GM12878 (cell line): ENCODE measurements at regions not wholly inside any gene's neighbourhood (a gene's known extent, or its start where the extent isn't known, plus 50 kb on each side); places are given as distances from the start of the nearest gene placed in this dataset.

Experiments
- CHD1 ChIP-seq: IDR thresholded peaks from 2 replicates; pipeline ENCODE4 v1.6.1; 2012; ENCODE audit warnings: low read depth, low read length, improper control_type of control experiment
- CHD2 ChIP-seq: IDR thresholded peaks from 2 replicates; pipeline ENCODE4 v1.6.1; 2011; ENCODE audit warnings: low read depth, low read length, improper control_type of control experiment, borderline replicate concordance
- EZH2 ChIP-seq: IDR thresholded peaks from 2 replicates; pipeline ENCODE4 v1.6.1; 2012; ENCODE audit warnings: low read depth, mild to moderate bottlenecking, control low read depth, inconsistent platforms, low read length, borderline replicate concordance; ENCODE audit not compliant: control insufficient read depth
- GABPA ChIP-seq: IDR thresholded peaks from 2 replicates; pipeline ENCODE4 v1.6.1; 2014; ENCODE audit warnings: antibody characterized with exemption, low read depth, mild to moderate bottlenecking, inconsistent platforms
- NR2F1 ChIP-seq: fragments of 450-650 bp; conservative IDR thresholded peaks from 2 replicates; pipeline ENCODE4 v1.6.1; 2017; ENCODE audit warnings: mild to moderate bottlenecking
- POLR2AphosphoS5 ChIP-seq: IDR thresholded peaks from 2 replicates; pipeline ENCODE4 v1.6.1; 2011; ENCODE audit warnings: mild to moderate bottlenecking, low read length, inconsistent platforms
- SRF ChIP-seq, 2 experiments: IDR thresholded peaks; 2 replicates each; pipeline ENCODE4 v1.6.1; 2011; ENCODE audit warnings: low read depth in 2 of 2, low read length in 2 of 2, mild to moderate bottlenecking in 1 of 2, moderate library complexity in 1 of 2
- TAF1 ChIP-seq: IDR thresholded peaks from 2 replicates; pipeline ENCODE4 v1.6.1; 2011; ENCODE audit warnings: mild to moderate bottlenecking, low read depth, low read length, borderline replicate concordance
- TF ChIP-seq, protein P1 (sequence below), 3 experiments: IDR thresholded peaks in 2 of 3; conservative IDR thresholded peaks in 1 of 3; 2 replicates each; pipeline ENCODE4 v1.5.1; 2011; ENCODE audit warnings: low read depth in 3 of 3, low read length in 3 of 3, mild to moderate bottlenecking in 3 of 3, control low read depth in 2 of 3, moderate library complexity in 2 of 3, inconsistent platforms in 1 of 3, mixed read lengths in 1 of 3; ENCODE audit not compliant: control insufficient read depth in 2 of 3, insufficient read depth in 1 of 3; ENCODE audit errors: extremely low read depth in 1 of 3
- TF ChIP-seq, protein P2 (sequence below): IDR thresholded peaks from 2 replicates; pipeline ENCODE4 v1.6.1; 2012; ENCODE audit warnings: mild to moderate bottlenecking, low read depth, low read length
- TF ChIP-seq, protein P3 (sequence below): IDR thresholded peaks from 2 replicates; pipeline ENCODE4 v1.6.1; 2011; ENCODE audit warnings: low read depth, low read length, improper control_type of control experiment, borderline replicate concordance
- TF ChIP-seq, protein P4 (sequence below): fragments of 450-650 bp; IDR thresholded peaks from 2 replicates; pipeline ENCODE4 v1.6.1; 2018; ENCODE audit warnings: mild to moderate bottlenecking, low read depth, moderate library complexity; ENCODE audit not compliant: partially characterized antibody
- TF ChIP-seq, protein P5 (sequence below): IDR thresholded peaks from 2 replicates; pipeline ENCODE4 v1.6.1; 2011; ENCODE audit warnings: low read depth, mild to moderate bottlenecking, low read length, moderate library complexity, borderline replicate concordance; ENCODE audit errors: extremely low read depth

DNA sequence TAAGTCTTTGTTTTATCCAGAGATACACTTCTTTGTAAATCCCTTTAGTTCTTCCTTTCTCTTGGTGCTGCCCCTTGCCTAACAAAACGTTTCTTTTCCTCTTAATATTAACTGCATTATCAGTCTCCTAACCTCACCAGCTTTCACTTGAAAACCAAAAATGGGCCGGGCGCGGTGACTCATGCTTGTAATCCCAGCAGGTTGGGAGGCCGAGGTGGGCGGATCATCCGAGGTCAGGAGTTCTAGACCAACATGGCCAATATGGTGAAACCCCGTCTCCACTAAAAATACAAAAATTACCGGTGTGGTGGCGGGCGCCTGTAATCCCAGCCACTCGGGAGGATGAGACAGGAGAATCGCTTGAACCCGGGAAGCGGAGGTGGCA, 329.8 kb upstream of the MIR17HG start:
- TF ChIP-seq TAF1 = no peak
- TF ChIP-seq NR2F1 = no peak
- no peak for TF ChIP-seq GABPA
- TF ChIP-seq, protein P1, sequence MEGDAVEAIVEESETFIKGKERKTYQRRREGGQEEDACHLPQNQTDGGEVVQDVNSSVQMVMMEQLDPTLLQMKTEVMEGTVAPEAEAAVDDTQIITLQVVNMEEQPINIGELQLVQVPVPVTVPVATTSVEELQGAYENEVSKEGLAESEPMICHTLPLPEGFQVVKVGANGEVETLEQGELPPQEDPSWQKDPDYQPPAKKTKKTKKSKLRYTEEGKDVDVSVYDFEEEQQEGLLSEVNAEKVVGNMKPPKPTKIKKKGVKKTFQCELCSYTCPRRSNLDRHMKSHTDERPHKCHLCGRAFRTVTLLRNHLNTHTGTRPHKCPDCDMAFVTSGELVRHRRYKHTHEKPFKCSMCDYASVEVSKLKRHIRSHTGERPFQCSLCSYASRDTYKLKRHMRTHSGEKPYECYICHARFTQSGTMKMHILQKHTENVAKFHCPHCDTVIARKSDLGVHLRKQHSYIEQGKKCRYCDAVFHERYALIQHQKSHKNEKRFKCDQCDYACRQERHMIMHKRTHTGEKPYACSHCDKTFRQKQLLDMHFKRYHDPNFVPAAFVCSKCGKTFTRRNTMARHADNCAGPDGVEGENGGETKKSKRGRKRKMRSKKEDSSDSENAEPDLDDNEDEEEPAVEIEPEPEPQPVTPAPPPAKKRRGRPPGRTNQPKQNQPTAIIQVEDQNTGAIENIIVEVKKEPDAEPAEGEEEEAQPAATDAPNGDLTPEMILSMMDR (IDR thresholded peaks at IDR 0.05 in 2 of 3, conservative IDR thresholded peaks at IDR 0.05 in 1 of 3; ENCODE audit: control insufficient read depth in 2 of 3, extremely low read depth in 1 of 3, insufficient read depth in 1 of 3, low read depth in 3 of 3, low read length in 3 of 3) = no peak
- TF ChIP-seq, protein P2, sequence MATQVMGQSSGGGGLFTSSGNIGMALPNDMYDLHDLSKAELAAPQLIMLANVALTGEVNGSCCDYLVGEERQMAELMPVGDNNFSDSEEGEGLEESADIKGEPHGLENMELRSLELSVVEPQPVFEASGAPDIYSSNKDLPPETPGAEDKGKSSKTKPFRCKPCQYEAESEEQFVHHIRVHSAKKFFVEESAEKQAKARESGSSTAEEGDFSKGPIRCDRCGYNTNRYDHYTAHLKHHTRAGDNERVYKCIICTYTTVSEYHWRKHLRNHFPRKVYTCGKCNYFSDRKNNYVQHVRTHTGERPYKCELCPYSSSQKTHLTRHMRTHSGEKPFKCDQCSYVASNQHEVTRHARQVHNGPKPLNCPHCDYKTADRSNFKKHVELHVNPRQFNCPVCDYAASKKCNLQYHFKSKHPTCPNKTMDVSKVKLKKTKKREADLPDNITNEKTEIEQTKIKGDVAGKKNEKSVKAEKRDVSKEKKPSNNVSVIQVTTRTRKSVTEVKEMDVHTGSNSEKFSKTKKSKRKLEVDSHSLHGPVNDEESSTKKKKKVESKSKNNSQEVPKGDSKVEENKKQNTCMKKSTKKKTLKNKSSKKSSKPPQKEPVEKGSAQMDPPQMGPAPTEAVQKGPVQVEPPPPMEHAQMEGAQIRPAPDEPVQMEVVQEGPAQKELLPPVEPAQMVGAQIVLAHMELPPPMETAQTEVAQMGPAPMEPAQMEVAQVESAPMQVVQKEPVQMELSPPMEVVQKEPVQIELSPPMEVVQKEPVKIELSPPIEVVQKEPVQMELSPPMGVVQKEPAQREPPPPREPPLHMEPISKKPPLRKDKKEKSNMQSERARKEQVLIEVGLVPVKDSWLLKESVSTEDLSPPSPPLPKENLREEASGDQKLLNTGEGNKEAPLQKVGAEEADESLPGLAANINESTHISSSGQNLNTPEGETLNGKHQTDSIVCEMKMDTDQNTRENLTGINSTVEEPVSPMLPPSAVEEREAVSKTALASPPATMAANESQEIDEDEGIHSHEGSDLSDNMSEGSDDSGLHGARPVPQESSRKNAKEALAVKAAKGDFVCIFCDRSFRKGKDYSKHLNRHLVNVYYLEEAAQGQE = no peak
- TF ChIP-seq, protein P3, sequence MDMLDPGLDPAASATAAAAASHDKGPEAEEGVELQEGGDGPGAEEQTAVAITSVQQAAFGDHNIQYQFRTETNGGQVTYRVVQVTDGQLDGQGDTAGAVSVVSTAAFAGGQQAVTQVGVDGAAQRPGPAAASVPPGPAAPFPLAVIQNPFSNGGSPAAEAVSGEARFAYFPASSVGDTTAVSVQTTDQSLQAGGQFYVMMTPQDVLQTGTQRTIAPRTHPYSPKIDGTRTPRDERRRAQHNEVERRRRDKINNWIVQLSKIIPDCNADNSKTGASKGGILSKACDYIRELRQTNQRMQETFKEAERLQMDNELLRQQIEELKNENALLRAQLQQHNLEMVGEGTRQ = no peak
- no peak for TF ChIP-seq EZH2
- TF ChIP-seq, protein P4, sequence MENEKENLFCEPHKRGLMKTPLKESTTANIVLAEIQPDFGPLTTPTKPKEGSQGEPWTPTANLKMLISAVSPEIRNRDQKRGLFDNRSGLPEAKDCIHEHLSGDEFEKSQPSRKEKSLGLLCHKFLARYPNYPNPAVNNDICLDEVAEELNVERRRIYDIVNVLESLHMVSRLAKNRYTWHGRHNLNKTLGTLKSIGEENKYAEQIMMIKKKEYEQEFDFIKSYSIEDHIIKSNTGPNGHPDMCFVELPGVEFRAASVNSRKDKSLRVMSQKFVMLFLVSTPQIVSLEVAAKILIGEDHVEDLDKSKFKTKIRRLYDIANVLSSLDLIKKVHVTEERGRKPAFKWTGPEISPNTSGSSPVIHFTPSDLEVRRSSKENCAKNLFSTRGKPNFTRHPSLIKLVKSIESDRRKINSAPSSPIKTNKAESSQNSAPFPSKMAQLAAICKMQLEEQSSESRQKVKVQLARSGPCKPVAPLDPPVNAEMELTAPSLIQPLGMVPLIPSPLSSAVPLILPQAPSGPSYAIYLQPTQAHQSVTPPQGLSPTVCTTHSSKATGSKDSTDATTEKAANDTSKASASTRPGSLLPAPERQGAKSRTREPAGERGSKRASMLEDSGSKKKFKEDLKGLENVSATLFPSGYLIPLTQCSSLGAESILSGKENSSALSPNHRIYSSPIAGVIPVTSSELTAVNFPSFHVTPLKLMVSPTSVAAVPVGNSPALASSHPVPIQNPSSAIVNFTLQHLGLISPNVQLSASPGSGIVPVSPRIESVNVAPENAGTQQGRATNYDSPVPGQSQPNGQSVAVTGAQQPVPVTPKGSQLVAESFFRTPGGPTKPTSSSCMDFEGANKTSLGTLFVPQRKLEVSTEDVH = no peak
- no peak for TF ChIP-seq CHD2
- no peak for TF ChIP-seq SRF (IDR thresholded peaks at IDR 0.05; ENCODE audit: low read depth in 2 of 2, low read length in 2 of 2)
- no peak for TF ChIP-seq CHD1
- TF ChIP-seq POLR2AphosphoS5 = no peak
- TF ChIP-seq, protein P5, sequence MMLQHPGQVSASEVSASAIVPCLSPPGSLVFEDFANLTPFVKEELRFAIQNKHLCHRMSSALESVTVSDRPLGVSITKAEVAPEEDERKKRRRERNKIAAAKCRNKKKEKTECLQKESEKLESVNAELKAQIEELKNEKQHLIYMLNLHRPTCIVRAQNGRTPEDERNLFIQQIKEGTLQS = no peak
